Type B pancreatic cell (in vitro differentiated cells): ENCODE measurements at regions not wholly inside any gene's neighbourhood (a gene's known extent, or its start where the extent isn't known, plus 50 kb on each side); places are given as distances from the start of the nearest gene placed in this dataset.

Source experiments
- DNase-seq: peaks from one replicate; pipeline ENCODE4 v3.0.0; 2021; ENCODE audit warnings: mixed read lengths; ENCODE audit not compliant: unreplicated experiment; ENCODE audit errors: extremely low spot score
- H3K27ac Mint-ChIP-seq: 2 replicates; pipeline ENCODE4 v1.8.0; 2021; ENCODE audit warnings: mild to moderate bottlenecking, mixed read lengths
- H3K27me3 Mint-ChIP-seq: 2 replicates; pipeline ENCODE4 v1.8.0; 2021; ENCODE audit warnings: mixed read lengths
- H3K36me3 Mint-ChIP-seq: 2 replicates; pipeline ENCODE4 v1.8.0; 2021; ENCODE audit warnings: mixed read lengths
- H3K4me1 Mint-ChIP-seq: one replicate; pipeline ENCODE4 v1.8.0; 2021; ENCODE audit warnings: mixed read lengths; ENCODE audit not compliant: unreplicated experiment
- H3K4me3 Mint-ChIP-seq: 2 replicates; pipeline ENCODE4 v1.8.0; 2021; ENCODE audit warnings: mild to moderate bottlenecking, mixed read lengths
- H3K9me3 Mint-ChIP-seq: 2 replicates; pipeline ENCODE4 v1.8.0; 2021; ENCODE audit warnings: mixed read lengths
- TF ChIP-seq, protein P1 (sequence below): fragments of 200-600 bp; sonication (generic); conservative IDR thresholded peaks from 2 replicates; pipeline ENCODE4 v1.5.0; 2021; ENCODE audit warnings: antibody characterized with exemption, mild to moderate bottlenecking

DNA sequence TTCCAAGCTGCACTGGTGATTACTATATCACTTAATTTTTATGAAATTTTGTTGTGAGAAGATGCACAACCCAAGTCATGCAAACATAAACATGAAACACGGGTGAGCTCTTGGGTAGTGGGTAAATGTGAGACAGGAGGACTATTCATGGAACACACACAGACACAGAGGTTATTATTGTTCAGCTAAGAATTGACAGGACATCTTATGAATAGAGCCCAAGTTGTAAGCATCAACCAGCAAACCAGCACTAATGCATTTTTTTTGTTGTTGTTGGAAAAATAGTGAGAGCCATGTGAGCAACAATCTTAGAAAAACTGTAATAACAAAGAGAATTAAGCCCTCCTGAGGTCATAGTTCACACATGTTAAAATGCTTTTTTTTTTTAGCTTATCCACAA is 1179.7 kb downstream of the GATA3 start:
- no peak overlapping the region for H3K27ac Mint-ChIP-seq
- TF ChIP-seq, protein P1, sequence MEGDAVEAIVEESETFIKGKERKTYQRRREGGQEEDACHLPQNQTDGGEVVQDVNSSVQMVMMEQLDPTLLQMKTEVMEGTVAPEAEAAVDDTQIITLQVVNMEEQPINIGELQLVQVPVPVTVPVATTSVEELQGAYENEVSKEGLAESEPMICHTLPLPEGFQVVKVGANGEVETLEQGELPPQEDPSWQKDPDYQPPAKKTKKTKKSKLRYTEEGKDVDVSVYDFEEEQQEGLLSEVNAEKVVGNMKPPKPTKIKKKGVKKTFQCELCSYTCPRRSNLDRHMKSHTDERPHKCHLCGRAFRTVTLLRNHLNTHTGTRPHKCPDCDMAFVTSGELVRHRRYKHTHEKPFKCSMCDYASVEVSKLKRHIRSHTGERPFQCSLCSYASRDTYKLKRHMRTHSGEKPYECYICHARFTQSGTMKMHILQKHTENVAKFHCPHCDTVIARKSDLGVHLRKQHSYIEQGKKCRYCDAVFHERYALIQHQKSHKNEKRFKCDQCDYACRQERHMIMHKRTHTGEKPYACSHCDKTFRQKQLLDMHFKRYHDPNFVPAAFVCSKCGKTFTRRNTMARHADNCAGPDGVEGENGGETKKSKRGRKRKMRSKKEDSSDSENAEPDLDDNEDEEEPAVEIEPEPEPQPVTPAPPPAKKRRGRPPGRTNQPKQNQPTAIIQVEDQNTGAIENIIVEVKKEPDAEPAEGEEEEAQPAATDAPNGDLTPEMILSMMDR = no peak
- no peaks in the 10 kb centered on the region for H3K36me3 Mint-ChIP-seq
- H3K27me3 Mint-ChIP-seq = peaks cover 7% of the 10 kb centered on the region
- no peaks in the 10 kb centered on the region for H3K9me3 Mint-ChIP-seq
- H3K4me3 Mint-ChIP-seq = no peak overlapping the region
- H3K4me1 Mint-ChIP-seq = peaks cover 21% of the 10 kb centered on the region
- no peak for DNase-seq

DNA sequence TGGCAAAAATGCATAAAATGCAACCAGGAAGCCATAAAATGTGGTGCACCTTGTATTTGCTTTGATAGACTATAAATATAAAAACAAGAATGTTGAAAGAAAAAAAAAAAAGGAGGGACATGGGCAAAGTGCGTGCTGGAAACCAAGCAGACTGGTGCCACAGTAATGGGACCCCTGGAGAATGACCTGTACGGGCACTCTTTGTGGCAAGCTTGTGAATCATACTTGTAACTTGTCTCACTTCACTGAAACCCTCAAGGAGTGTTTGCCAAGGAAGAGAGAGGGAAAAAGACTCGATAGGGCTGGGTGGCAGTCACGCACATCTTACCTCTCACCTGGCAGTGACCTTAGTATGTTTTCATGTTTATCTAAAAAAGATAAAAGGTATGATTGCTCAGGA is 1183.6 kb downstream of the GATA3 start:
- no peaks in the 10 kb centered on the region for H3K36me3 Mint-ChIP-seq
- H3K9me3 Mint-ChIP-seq = no peaks in the 10 kb centered on the region
- DNase-seq = no peak
- peaks cover 9% of the 10 kb centered on the region for H3K4me1 Mint-ChIP-seq
- TF ChIP-seq, protein P1 = no peak
- H3K27me3 Mint-ChIP-seq = no peaks in the 10 kb centered on the region
- H3K4me3 Mint-ChIP-seq = no peak overlapping the region
- H3K27ac Mint-ChIP-seq = no peak overlapping the region

- no peak for DNase-seq
- Mint-ChIP-seq H3K27me3 (peaks cover 3% of the 10 kb centered on the region), H3K36me3 (no peaks in the 10 kb centered on the region), H3K4me1 (peaks cover 15% of the 10 kb centered on the region), H3K9me3 (no peaks in the 10 kb centered on the region), H3K27ac (peak overlapping the region; percentile 41), H3K4me3 (no peak overlapping the region)
- TF ChIP-seq, protein P1 = no peak
Measured at GRCh38 chr10:9239298-9239697, 1184.8 kb downstream of the GATA3 start.

- peaks cover 5% of the 10 kb centered on the region for H3K27me3 Mint-ChIP-seq
Measured at GRCh38 chr10:9243941-9244411, 1189.5 kb downstream of the GATA3 start.

GRCh38 chr10:9244864-9245263 is 1190.4 kb downstream of the GATA3 start:
- H3K36me3 Mint-ChIP-seq = no peaks in the 10 kb centered on the region
- DNase-seq = no peak
- no peaks in the 10 kb centered on the region for H3K9me3 Mint-ChIP-seq
- no peak overlapping the region for H3K4me3 Mint-ChIP-seq
- TF ChIP-seq, protein P1 = no peak
- H3K4me1 Mint-ChIP-seq = peaks cover 12% of the 10 kb centered on the region
- no peak overlapping the region for H3K27ac Mint-ChIP-seq
- H3K27me3 Mint-ChIP-seq = peaks cover 5% of the 10 kb centered on the region

More at GRCh38 chr10:9243941-9244411, 1189.5 kb downstream of the GATA3 start:
- peaks cover 16% of the 10 kb centered on the region for H3K4me1 Mint-ChIP-seq
- no peak overlapping the region for H3K27ac Mint-ChIP-seq
- H3K9me3 Mint-ChIP-seq = no peaks in the 10 kb centered on the region
- no peak for DNase-seq
- TF ChIP-seq, protein P1 = no peak
- H3K4me3 Mint-ChIP-seq = no peak overlapping the region
- H3K36me3 Mint-ChIP-seq = no peaks in the 10 kb centered on the region

GRCh38 chr10:9253121-9253520 is 1198.6 kb downstream of the GATA3 start:
- Mint-ChIP-seq H3K9me3 (no peaks in the 10 kb centered on the region), H3K36me3 (no peaks in the 10 kb centered on the region), H3K27ac (no peak overlapping the region), H3K27me3 (peaks cover 9% of the 10 kb centered on the region), H3K4me1 (no peaks in the 10 kb centered on the region), H3K4me3 (no peak overlapping the region)
- DNase-seq = no peak
- TF ChIP-seq, protein P1 = no peak
